ENCODE measurements at regions not wholly inside any gene's neighbourhood (a gene's known extent, or its start where the extent isn't known, plus 50 kb on each side); places are given as distances from the start of the nearest gene placed in this dataset.

DNA sequence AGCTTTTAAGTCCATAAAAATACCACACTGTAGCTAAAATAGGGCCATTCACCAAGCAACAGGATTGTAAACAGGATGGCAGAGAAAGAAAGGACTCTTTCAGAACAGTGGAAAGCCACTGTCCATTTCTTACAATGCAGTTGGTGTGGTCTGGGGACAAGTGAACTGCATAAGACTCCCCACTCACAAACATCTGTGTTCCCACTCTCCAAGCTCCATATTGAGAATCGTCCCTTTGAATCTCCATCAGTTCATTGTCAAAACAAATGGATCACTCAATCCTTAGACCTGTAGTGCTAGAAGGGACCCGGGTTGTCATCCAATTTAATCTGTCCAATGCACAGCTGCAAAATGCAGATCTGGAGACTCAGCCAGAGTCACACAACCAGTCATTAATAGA is 347.4 kb upstream of the KLHL29 start:
- no peaks in the 10 kb centered on the region for H3K36me3 ChIP-seq (ENCODE audit: control insufficient read depth in 2 of 2, insufficient read depth in 1 of 2, low read length in 2 of 2)
- TF ChIP-seq ZSCAN30 (tag by site-specific recombination; IDR thresholded peaks at IDR 0.05) (no peak), ZNF394 (tag by site-specific recombination; IDR thresholded peaks at IDR 0.05; ENCODE audit: borderline replicate concordance) (no peak), ZNF416 (tag by site-specific recombination; IDR thresholded peaks at IDR 0.05) (no peak), ZNF239 (tag by site-specific recombination; IDR thresholded peaks at IDR 0.05) (no peak), ZNF266 (tag by site-specific recombination; IDR thresholded peaks at IDR 0.05; ENCODE audit: low read depth) (no peak), ZEB2 (tag by site-specific recombination; IDR thresholded peaks at IDR 0.05) (no peak), ZSCAN23 (tag by site-specific recombination; IDR thresholded peaks at IDR 0.05) (no peak), ZNF223 (tag by site-specific recombination; IDR thresholded peaks at IDR 0.05) (no peak), ZNF830 (tag by site-specific recombination; IDR thresholded peaks at IDR 0.05; ENCODE audit: low read depth) (no peak), REPIN1 (tag by site-specific recombination; IDR thresholded peaks at IDR 0.05; ENCODE audit: low read depth) (no peak), ZBTB8A (tag by site-specific recombination; IDR thresholded peaks at IDR 0.05) (no peak), ZNF521 (tag by site-specific recombination; IDR thresholded peaks at IDR 0.05) (no peak), KLF7 (tag by site-specific recombination; IDR thresholded peaks at IDR 0.05; ENCODE audit: borderline replicate concordance) (no peak), FEZF1 (tag by site-specific recombination; IDR thresholded peaks at IDR 0.05) (no peak), ZNF341 (tag by site-specific recombination; IDR thresholded peaks at IDR 0.05; ENCODE audit: low read depth) (no peak)
- TF ChIP-seq, protein P1, sequence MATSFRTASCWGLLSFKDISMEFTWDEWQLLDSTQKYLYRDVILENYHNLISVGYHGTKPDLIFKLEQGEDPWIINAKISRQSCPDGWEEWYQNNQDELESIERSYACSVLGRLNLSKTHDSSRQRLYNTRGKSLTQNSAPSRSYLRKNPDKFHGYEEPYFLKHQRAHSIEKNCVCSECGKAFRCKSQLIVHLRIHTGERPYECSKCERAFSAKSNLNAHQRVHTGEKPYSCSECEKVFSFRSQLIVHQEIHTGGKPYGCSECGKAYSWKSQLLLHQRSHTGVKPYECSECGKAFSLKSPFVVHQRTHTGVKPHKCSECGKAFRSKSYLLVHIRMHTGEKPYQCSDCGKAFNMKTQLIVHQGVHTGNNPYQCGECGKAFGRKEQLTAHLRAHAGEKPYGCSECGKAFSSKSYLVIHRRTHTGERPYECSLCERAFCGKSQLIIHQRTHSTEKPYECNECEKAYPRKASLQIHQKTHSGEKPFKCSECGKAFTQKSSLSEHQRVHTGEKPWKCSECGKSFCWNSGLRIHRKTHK (tag by site-specific recombination; IDR thresholded peaks at IDR 0.05), result no peak
- TF ChIP-seq, protein P2, sequence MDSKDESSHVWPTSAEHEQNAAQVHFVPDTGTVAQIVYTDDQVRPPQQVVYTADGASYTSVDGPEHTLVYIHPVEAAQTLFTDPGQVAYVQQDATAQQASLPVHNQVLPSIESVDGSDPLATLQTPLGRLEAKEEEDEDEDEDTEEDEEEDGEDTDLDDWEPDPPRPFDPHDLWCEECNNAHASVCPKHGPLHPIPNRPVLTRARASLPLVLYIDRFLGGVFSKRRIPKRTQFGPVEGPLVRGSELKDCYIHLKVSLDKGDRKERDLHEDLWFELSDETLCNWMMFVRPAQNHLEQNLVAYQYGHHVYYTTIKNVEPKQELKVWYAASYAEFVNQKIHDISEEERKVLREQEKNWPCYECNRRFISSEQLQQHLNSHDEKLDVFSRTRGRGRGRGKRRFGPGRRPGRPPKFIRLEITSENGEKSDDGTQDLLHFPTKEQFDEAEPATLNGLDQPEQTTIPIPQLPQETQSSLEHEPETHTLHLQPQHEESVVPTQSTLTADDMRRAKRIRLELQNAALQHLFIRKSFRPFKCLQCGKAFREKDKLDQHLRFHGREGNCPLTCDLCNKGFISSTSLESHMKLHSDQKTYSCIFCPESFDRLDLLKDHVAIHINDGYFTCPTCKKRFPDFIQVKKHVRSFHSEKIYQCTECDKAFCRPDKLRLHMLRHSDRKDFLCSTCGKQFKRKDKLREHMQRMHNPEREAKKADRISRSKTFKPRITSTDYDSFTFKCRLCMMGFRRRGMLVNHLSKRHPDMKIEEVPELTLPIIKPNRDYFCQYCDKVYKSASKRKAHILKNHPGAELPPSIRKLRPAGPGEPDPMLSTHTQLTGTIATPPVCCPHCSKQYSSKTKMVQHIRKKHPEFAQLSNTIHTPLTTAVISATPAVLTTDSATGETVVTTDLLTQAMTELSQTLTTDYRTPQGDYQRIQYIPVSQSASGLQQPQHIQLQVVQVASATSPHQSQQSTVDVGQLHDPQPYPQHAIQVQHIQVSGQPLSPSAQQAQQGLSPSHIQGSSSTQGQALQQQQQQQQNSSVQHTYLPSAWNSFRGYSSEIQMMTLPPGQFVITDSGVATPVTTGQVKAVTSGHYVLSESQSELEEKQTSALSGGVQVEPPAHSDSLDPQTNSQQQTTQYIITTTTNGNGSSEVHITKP (tag by site-specific recombination; IDR thresholded peaks at IDR 0.05), result no peak
- TF ChIP-seq, protein P3, sequence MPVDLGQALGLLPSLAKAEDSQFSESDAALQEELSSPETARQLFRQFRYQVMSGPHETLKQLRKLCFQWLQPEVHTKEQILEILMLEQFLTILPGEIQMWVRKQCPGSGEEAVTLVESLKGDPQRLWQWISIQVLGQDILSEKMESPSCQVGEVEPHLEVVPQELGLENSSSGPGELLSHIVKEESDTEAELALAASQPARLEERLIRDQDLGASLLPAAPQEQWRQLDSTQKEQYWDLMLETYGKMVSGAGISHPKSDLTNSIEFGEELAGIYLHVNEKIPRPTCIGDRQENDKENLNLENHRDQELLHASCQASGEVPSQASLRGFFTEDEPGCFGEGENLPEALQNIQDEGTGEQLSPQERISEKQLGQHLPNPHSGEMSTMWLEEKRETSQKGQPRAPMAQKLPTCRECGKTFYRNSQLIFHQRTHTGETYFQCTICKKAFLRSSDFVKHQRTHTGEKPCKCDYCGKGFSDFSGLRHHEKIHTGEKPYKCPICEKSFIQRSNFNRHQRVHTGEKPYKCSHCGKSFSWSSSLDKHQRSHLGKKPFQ (tag by site-specific recombination; IDR thresholded peaks at IDR 0.05), result no peak
- no peak overlapping the region for H3K27ac ChIP-seq (ENCODE audit: extremely low read depth, low read depth, low read length)
- H3K9me3 ChIP-seq (ENCODE audit: control insufficient read depth, insufficient read depth, low read depth, low read length), result no peaks in the 10 kb centered on the region
- CTCF ChIA-PET, result no interaction called here
- H3K4me3 ChIP-seq (ENCODE audit: low read depth, low read length), result no peak overlapping the region
- H3K4me1 ChIP-seq (ENCODE audit: control insufficient read depth, insufficient read depth, low read length), result no peaks in the 10 kb centered on the region
- POLR2A ChIA-PET, result no interaction called here

DNA sequence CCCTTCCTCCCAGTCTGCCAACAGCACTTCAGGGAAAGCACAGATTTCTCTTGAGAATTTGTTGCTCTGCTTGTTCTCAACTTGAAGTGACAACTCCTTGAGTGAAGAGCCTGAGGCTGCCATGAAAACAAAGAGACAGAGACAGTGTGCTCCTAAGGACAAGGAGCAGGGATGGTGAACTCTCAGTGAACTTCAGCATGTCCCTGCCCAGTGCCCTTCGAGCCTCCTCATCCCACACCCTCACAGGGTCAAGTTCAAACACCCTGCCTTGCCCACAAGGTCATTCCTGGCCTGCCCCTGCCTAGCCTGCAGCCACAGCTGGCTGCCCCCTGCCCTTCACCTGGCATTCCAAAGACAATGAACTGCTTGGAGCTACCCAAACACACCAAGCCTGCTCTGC is 343.5 kb upstream of the KLHL29 start:
- no peaks in the 10 kb centered on the region for H3K4me1 ChIP-seq (ENCODE audit: control insufficient read depth, insufficient read depth, low read length)
- ChIA-PET CTCF (no interaction called here), POLR2A (no interaction called here)
- H3K36me3 ChIP-seq (ENCODE audit: control insufficient read depth in 2 of 2, insufficient read depth in 1 of 2, low read length in 2 of 2), result no peaks in the 10 kb centered on the region
- no peak overlapping the region for H3K27ac ChIP-seq (ENCODE audit: extremely low read depth, low read depth, low read length)
- no peak overlapping the region for H3K4me3 ChIP-seq (ENCODE audit: low read depth, low read length)
- no peaks in the 10 kb centered on the region for H3K9me3 ChIP-seq (ENCODE audit: control insufficient read depth, insufficient read depth, low read depth, low read length)
- TF ChIP-seq, protein P4, sequence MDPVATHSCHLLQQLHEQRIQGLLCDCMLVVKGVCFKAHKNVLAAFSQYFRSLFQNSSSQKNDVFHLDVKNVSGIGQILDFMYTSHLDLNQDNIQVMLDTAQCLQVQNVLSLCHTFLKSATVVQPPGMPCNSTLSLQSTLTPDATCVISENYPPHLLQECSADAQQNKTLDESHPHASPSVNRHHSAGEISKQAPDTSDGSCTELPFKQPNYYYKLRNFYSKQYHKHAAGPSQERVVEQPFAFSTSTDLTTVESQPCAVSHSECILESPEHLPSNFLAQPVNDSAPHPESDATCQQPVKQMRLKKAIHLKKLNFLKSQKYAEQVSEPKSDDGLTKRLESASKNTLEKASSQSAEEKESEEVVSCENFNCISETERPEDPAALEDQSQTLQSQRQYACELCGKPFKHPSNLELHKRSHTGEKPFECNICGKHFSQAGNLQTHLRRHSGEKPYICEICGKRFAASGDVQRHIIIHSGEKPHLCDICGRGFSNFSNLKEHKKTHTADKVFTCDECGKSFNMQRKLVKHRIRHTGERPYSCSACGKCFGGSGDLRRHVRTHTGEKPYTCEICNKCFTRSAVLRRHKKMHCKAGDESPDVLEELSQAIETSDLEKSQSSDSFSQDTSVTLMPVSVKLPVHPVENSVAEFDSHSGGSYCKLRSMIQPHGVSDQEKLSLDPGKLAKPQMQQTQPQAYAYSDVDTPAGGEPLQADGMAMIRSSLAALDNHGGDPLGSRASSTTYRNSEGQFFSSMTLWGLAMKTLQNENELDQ (tag by site-specific recombination; IDR thresholded peaks at IDR 0.05; ENCODE audit: low read depth), result no peak
- no peak for TF ChIP-seq BCL11B (tag by site-specific recombination; IDR thresholded peaks at IDR 0.05; ENCODE audit: low read depth)
- TF ChIP-seq, protein P5, sequence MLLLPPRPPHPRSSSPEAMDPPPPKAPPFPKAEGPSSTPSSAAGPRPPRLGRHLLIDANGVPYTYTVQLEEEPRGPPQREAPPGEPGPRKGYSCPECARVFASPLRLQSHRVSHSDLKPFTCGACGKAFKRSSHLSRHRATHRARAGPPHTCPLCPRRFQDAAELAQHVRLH (tag by site-specific recombination; IDR thresholded peaks at IDR 0.05), result no peak
- TF ChIP-seq ZNF37A (tag by site-specific recombination; IDR thresholded peaks at IDR 0.05), result no peak
- no peak for TF ChIP-seq ZNF223 (tag by site-specific recombination; IDR thresholded peaks at IDR 0.05)
- no peak for TF ChIP-seq ZNF426 (tag by site-specific recombination; IDR thresholded peaks at IDR 0.05)
- TF ChIP-seq ZNF530 (tag by site-specific recombination; IDR thresholded peaks at IDR 0.05; ENCODE audit: low read depth), result no peak
- TF ChIP-seq, protein P6, sequence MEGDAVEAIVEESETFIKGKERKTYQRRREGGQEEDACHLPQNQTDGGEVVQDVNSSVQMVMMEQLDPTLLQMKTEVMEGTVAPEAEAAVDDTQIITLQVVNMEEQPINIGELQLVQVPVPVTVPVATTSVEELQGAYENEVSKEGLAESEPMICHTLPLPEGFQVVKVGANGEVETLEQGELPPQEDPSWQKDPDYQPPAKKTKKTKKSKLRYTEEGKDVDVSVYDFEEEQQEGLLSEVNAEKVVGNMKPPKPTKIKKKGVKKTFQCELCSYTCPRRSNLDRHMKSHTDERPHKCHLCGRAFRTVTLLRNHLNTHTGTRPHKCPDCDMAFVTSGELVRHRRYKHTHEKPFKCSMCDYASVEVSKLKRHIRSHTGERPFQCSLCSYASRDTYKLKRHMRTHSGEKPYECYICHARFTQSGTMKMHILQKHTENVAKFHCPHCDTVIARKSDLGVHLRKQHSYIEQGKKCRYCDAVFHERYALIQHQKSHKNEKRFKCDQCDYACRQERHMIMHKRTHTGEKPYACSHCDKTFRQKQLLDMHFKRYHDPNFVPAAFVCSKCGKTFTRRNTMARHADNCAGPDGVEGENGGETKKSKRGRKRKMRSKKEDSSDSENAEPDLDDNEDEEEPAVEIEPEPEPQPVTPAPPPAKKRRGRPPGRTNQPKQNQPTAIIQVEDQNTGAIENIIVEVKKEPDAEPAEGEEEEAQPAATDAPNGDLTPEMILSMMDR (tag by site-specific recombination; IDR thresholded peaks at IDR 0.05), result no peak
- TF ChIP-seq ZNF792 (tag by site-specific recombination; IDR thresholded peaks at IDR 0.05), result no peak
- TF ChIP-seq ZSCAN30 (tag by site-specific recombination; IDR thresholded peaks at IDR 0.05), result no peak

Data from HEK293 (cell line).